ELF-1 (cell line): ENCODE measurements at regions not wholly inside any gene's neighbourhood (a gene's known extent, or its start where the extent isn't known, plus 50 kb on each side); places are given as distances from the start of the nearest gene placed in this dataset.
"Not testable (repeated sequence)": the region's sequence is repeated elsewhere in the genome, so short reads cannot be mapped to it uniquely, and the experiment has no call there.

Source experiments
- DNase-seq: peaks from one replicate; pipeline ENCODE4 v3.0.0-alpha.2; 2016; ENCODE audit warnings: low read depth, low spot score

- no peak for DNase-seq
Observed at GRCh38 chr16:8453359-8453758, 137.0 kb downstream of the TMEM114 start.

- no peak for DNase-seq
Observed at GRCh38 chr16:8452941-8453340, 137.4 kb downstream of the TMEM114 start.

GRCh38 chr16:8436931-8437330, 153.4 kb downstream of the TMEM114 start:
- no peak for DNase-seq

- DNase-seq, result no peak
Observed at GRCh38 chr16:8431783-8432182, 158.5 kb downstream of the TMEM114 start.

GRCh38 chr16:8430401-8430800, 159.9 kb downstream of the TMEM114 start:
- DNase-seq, result no peak

- no peak for DNase-seq
Observed at GRCh38 chr16:8426569-8426968, 163.7 kb downstream of the TMEM114 start.

- DNase-seq, result no peak
Observed at GRCh38 chr16:8417145-8417544, 173.2 kb downstream of the TMEM114 start.

GRCh38 chr16:8408855-8409567, 181.3 kb downstream of the TMEM114 start:
- DNase-seq, result no peak

GRCh38 chr16:8407351-8407750, 183.0 kb downstream of the TMEM114 start:
- no peak for DNase-seq

- no peak for DNase-seq
Observed at GRCh38 chr16:8403978-8404749, 186.1 kb downstream of the TMEM114 start.

- no peak for DNase-seq
Observed at GRCh38 chr16:8402981-8403843, 187.1 kb downstream of the TMEM114 start.

GRCh38 chr16:8400683-8401082, 189.6 kb downstream of the TMEM114 start:
- DNase-seq, result not testable (repeated sequence)

- DNase-seq, result no peak
Observed at GRCh38 chr16:8398548-8398947, 191.8 kb downstream of the TMEM114 start.

GRCh38 chr16:8397223-8397622, 193.1 kb downstream of the TMEM114 start:
- DNase-seq, result no peak

GRCh38 chr16:8396463-8396862, 193.8 kb downstream of the TMEM114 start:
- no peak for DNase-seq

GRCh38 chr16:8391257-8391656, 199.1 kb downstream of the TMEM114 start:
- DNase-seq, result no peak

GRCh38 chr16:8388684-8389083, 201.6 kb downstream of the TMEM114 start:
- no peak for DNase-seq

GRCh38 chr16:8381814-8382213, 208.5 kb downstream of the TMEM114 start:
- no peak for DNase-seq

GRCh38 chr16:8380311-8380710, 210.0 kb downstream of the TMEM114 start:
- DNase-seq, result no peak

- no peak for DNase-seq
Observed at GRCh38 chr16:8377864-8378263, 212.4 kb downstream of the TMEM114 start.

GRCh38 chr16:8376858-8377257, 213.5 kb downstream of the TMEM114 start:
- DNase-seq, result no peak

GRCh38 chr16:8376430-8376829, 213.9 kb downstream of the TMEM114 start:
- DNase-seq, result no peak
